ENCODE measurements at regions not wholly inside any gene's neighbourhood (a gene's known extent, or its start where the extent isn't known, plus 50 kb on each side); places are given as distances from the start of the nearest gene placed in this dataset.

DNA sequence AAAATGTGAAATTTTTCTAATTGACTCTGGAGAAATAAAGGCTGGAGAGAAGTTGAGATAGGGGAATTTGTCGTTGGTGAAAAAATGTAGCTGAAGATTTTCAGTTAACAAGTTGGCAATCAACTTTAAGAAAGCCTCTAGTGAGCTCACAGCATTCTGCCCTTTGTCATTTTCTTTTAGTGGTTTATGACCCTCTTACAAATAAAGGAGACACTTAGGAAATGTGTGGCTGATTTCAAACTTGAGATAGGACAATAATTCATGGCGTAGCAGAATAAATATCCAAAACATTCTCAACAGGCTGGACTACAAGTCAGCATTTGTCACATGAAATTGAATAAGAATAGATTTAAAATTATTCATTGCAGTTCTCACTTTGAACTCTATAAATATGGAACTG, 412.5 kb upstream of the SPHKAP start:
- no peak for DNase-seq (ENCODE audit: low spot score)
- H3K27me3 Mint-ChIP-seq (ENCODE audit: low read depth) = no peaks in the 10 kb centered on the region
- no peak overlapping the region for H3K27ac Mint-ChIP-seq (ENCODE audit: unreplicated experiment)
- no peaks in the 10 kb centered on the region for H3K36me3 Mint-ChIP-seq (ENCODE audit: low read depth)
- TF ChIP-seq, protein P1, sequence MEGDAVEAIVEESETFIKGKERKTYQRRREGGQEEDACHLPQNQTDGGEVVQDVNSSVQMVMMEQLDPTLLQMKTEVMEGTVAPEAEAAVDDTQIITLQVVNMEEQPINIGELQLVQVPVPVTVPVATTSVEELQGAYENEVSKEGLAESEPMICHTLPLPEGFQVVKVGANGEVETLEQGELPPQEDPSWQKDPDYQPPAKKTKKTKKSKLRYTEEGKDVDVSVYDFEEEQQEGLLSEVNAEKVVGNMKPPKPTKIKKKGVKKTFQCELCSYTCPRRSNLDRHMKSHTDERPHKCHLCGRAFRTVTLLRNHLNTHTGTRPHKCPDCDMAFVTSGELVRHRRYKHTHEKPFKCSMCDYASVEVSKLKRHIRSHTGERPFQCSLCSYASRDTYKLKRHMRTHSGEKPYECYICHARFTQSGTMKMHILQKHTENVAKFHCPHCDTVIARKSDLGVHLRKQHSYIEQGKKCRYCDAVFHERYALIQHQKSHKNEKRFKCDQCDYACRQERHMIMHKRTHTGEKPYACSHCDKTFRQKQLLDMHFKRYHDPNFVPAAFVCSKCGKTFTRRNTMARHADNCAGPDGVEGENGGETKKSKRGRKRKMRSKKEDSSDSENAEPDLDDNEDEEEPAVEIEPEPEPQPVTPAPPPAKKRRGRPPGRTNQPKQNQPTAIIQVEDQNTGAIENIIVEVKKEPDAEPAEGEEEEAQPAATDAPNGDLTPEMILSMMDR (IDR thresholded peaks at IDR 0.05) = no peak
- H3K4me1 Mint-ChIP-seq (ENCODE audit: low read depth) = no peaks in the 10 kb centered on the region
- no peak overlapping the region for H3K4me3 Mint-ChIP-seq (ENCODE audit: unreplicated experiment)
- peaks cover 12% of the 10 kb centered on the region for H3K9me3 Mint-ChIP-seq (ENCODE audit: low read depth)

DNA sequence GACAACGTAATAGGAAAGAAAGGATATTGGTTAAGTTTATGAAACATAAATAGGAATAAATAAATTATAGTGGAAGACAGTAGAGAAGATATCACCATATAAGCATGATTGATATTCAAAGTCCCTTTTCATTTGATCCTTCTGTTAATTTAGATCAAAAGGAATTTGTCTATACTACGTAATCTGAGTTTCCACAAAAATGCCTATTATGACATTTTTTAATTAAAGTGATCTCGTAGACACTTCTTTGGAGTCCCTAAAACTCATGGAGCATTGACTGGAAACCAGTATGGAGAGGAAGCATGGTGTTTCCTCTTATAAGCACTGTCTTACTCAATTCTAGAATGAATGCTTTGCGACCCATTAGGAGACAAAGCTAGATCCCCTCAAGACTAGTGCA, 411.4 kb upstream of the SPHKAP start:
- H3K4me1 Mint-ChIP-seq (ENCODE audit: low read depth) = no peaks in the 10 kb centered on the region
- H3K4me3 Mint-ChIP-seq (ENCODE audit: unreplicated experiment) = no peak overlapping the region
- TF ChIP-seq, protein P1 (IDR thresholded peaks at IDR 0.05) = no peak
- H3K36me3 Mint-ChIP-seq (ENCODE audit: low read depth) = no peaks in the 10 kb centered on the region
- DNase-seq (ENCODE audit: low spot score) = no peak
- peaks cover 19% of the 10 kb centered on the region for H3K9me3 Mint-ChIP-seq (ENCODE audit: low read depth)
- no peak overlapping the region for H3K27ac Mint-ChIP-seq (ENCODE audit: unreplicated experiment)
- H3K27me3 Mint-ChIP-seq (ENCODE audit: low read depth) = no peaks in the 10 kb centered on the region

DNA sequence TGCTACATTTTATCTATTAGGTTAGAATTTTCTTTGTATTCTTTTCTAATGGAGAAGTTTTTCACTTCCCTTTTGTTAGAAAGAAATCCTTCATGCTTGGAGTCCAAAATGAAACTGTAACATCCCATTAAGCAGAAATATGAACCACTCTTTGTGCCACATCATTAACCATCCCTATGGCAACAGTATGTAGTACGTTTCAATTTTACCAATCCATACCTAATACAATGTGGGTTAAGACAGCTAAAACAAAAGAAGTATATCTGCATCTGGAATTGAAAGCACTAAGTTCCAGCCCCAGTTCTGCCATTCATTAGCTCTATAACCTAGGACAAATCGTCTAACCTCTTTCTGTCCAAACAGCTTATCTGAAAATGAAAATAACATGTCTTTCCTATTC, 409.2 kb upstream of the SPHKAP start:
- Mint-ChIP-seq H3K36me3 (ENCODE audit: low read depth) (no peaks in the 10 kb centered on the region), H3K4me3 (ENCODE audit: unreplicated experiment) (no peak overlapping the region)

DNA sequence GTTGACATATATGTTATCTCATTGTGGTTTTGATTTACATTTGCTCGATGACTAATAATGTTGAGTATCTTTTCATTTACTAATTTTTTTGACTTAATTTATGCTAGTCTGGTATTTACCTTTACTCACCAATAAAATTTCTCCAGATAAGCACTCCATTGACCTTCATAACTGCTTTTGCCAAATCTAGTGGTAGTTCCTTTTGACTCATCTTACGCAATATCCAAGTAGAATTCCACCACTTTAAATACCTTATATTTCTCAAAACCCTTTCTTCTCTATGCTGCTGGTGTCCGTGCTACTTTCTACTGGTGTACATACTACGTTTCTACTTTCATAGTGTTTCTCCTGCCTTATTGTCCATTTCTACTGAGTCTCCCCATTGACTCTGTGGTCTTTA, 407.6 kb upstream of the SPHKAP start:
- Mint-ChIP-seq H3K9me3 (ENCODE audit: low read depth) (peaks cover 27% of the 10 kb centered on the region), H3K27me3 (ENCODE audit: low read depth) (no peaks in the 10 kb centered on the region), H3K36me3 (ENCODE audit: low read depth) (peaks cover 2% of the 10 kb centered on the region)

More for the DNA sequence above, 409.2 kb upstream of the SPHKAP start:
- TF ChIP-seq, protein P1 (IDR thresholded peaks at IDR 0.05) = no peak
- H3K27me3 Mint-ChIP-seq (ENCODE audit: low read depth) = no peaks in the 10 kb centered on the region
- H3K27ac Mint-ChIP-seq (ENCODE audit: unreplicated experiment) = no peak overlapping the region
- H3K9me3 Mint-ChIP-seq (ENCODE audit: low read depth) = peaks cover 21% of the 10 kb centered on the region
- no peaks in the 10 kb centered on the region for H3K4me1 Mint-ChIP-seq (ENCODE audit: low read depth)
- no peak for DNase-seq (ENCODE audit: low spot score)

DNA sequence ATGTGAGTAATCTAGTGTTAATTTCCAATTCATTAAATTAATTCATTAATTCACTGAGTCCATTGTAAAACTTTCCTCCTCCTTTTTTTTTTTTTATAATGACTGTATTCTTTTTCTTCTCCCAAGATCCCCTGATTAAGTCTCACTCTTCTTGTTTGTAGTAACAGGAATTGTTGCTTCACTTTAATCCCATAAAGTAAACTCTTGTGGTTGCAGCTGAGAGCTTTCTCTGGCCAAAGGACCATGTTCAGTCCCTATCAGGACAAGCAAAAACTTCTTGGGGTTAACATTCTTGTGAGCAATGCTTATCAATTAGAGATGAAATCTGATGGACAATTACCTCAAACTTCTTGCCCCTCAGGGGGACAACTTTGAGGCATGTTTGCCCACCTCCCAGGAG, 400.2 kb upstream of the SPHKAP start:
- Mint-ChIP-seq H3K27ac (ENCODE audit: unreplicated experiment) (no peak overlapping the region), H3K4me3 (ENCODE audit: unreplicated experiment) (no peak overlapping the region), H3K4me1 (ENCODE audit: low read depth) (no peaks in the 10 kb centered on the region), H3K9me3 (ENCODE audit: low read depth) (peaks cover 9% of the 10 kb centered on the region), H3K27me3 (ENCODE audit: low read depth) (no peaks in the 10 kb centered on the region), H3K36me3 (ENCODE audit: low read depth) (peaks cover 2% of the 10 kb centered on the region)
- TF ChIP-seq, protein P1 (IDR thresholded peaks at IDR 0.05) = no peak
- no peak for DNase-seq (ENCODE audit: low spot score)

More for the DNA sequence above, 407.6 kb upstream of the SPHKAP start:
- TF ChIP-seq, protein P1 (IDR thresholded peaks at IDR 0.05) = no peak
- no peak for DNase-seq (ENCODE audit: low spot score)
- H3K27ac Mint-ChIP-seq (ENCODE audit: unreplicated experiment) = no peak overlapping the region
- no peak overlapping the region for H3K4me3 Mint-ChIP-seq (ENCODE audit: unreplicated experiment)
- H3K4me1 Mint-ChIP-seq (ENCODE audit: low read depth) = no peaks in the 10 kb centered on the region
